ENCODE measurements at regions not wholly inside any gene's neighbourhood (a gene's known extent, or its start where the extent isn't known, plus 50 kb on each side); places are given as distances from the start of the nearest gene placed in this dataset.

- no peak for DNase-seq
These were observed 50.2 kb upstream of the SIRPG start for GRCh38 chr20:1707588-1708449.

Data from NCI-H1417 treated with DMSO at 0.1 percent for 48 hours (cell line).